VCaP (cell line): ENCODE measurements at regions not wholly inside any gene's neighbourhood (a gene's known extent, or its start where the extent isn't known, plus 50 kb on each side); places are given as distances from the start of the nearest gene placed in this dataset.
"Not testable (repeated sequence)": the region's sequence is repeated elsewhere in the genome, so short reads cannot be mapped to it uniquely, and the experiment has no call there.

Experiments used
- H3K27ac ChIP-seq: fragments of 450-650 bp; 2 replicates; pipeline ENCODE4 v1.5.1; 2017
- CTCF ChIP-seq: fragments of 450-650 bp; conservative IDR thresholded peaks from 2 replicates; pipeline ENCODE4 v1.5.1; 2017; ENCODE audit warnings: mild to moderate bottlenecking, moderate library complexity

GRCh38 chr15:93920204-93920603, 311.2 kb upstream of the MCTP2 start:
- H3K27ac ChIP-seq, result no peak overlapping the region
- TF ChIP-seq CTCF, result no peak

- H3K27ac ChIP-seq, result not testable (repeated sequence)
These were observed 312.6 kb upstream of the MCTP2 start for GRCh38 chr15:93918801-93919200.

- TF ChIP-seq CTCF, result no peak
- H3K27ac ChIP-seq, result no peak overlapping the region
These were observed 314.2 kb upstream of the MCTP2 start for GRCh38 chr15:93917181-93917580.

GRCh38 chr15:93913871-93914270, 317.5 kb upstream of the MCTP2 start:
- TF ChIP-seq CTCF, result no peak
- no peak overlapping the region for H3K27ac ChIP-seq

GRCh38 chr15:93913310-93913709, 318.1 kb upstream of the MCTP2 start:
- H3K27ac ChIP-seq, result no peak overlapping the region
- no peak for TF ChIP-seq CTCF

- no peak overlapping the region for H3K27ac ChIP-seq
- TF ChIP-seq CTCF, result no peak
These were observed 330.6 kb upstream of the MCTP2 start for GRCh38 chr15:93900476-93901400.

GRCh38 chr15:93899817-93900216, 331.5 kb upstream of the MCTP2 start:
- no peak for TF ChIP-seq CTCF
- no peak overlapping the region for H3K27ac ChIP-seq

GRCh38 chr15:93897377-93897776, 334.0 kb upstream of the MCTP2 start:
- no peak for TF ChIP-seq CTCF
- H3K27ac ChIP-seq, result no peak overlapping the region
